Activated CD4-positive, CD25-positive, alpha-beta regulatory T cell (primary cell): ENCODE measurements at regions not wholly inside any gene's neighbourhood (a gene's known extent, or its start where the extent isn't known, plus 50 kb on each side); places are given as distances from the start of the nearest gene placed in this dataset.

Experiments
- DNase-seq, 4 experiments: peaks; one replicate each; lab custom pipeline; 2025; lab: John Stamatoyannopoulos, UW

GRCh38 chr1:34330061-34330460, 153.4 kb downstream of the C1orf94 start:
- DNase-seq = no peak

GRCh38 chr1:34331020-34331926, 154.6 kb downstream of the C1orf94 start:
- no peak for DNase-seq

GRCh38 chr1:34332996-34333395, 156.3 kb downstream of the C1orf94 start:
- no peak for DNase-seq

- DNase-seq = no peak
Observed at GRCh38 chr1:34338871-34339270, 162.2 kb downstream of the C1orf94 start.

GRCh38 chr1:34341896-34342295, 165.2 kb downstream of the C1orf94 start:
- DNase-seq = no peak

- DNase-seq = no peak
Observed at GRCh38 chr1:34342334-34342733, 165.6 kb downstream of the C1orf94 start.

GRCh38 chr1:34346128-34346527, 169.4 kb downstream of the C1orf94 start:
- DNase-seq = no peak

GRCh38 chr1:34353409-34353808, 176.7 kb downstream of the C1orf94 start:
- DNase-seq = no peak

GRCh38 chr1:34354367-34354766, 177.7 kb downstream of the C1orf94 start:
- no peak for DNase-seq

- DNase-seq = no peak
Observed at GRCh38 chr1:34356853-34357252, 180.1 kb downstream of the C1orf94 start.

GRCh38 chr1:34358636-34359035, 181.9 kb downstream of the C1orf94 start:
- DNase-seq = no peak

GRCh38 chr1:34359411-34359810, 182.7 kb downstream of the C1orf94 start:
- no peak for DNase-seq

GRCh38 chr1:34360574-34360973, 183.9 kb downstream of the C1orf94 start:
- DNase-seq = no peak

GRCh38 chr1:34361121-34361520, 184.4 kb downstream of the C1orf94 start:
- DNase-seq = no peak

- no peak for DNase-seq
Observed at GRCh38 chr1:34361781-34362357, 185.2 kb downstream of the C1orf94 start.

GRCh38 chr1:34362949-34363348, 186.2 kb downstream of the C1orf94 start:
- no peak for DNase-seq

GRCh38 chr1:34363447-34363846, 186.7 kb downstream of the C1orf94 start:
- DNase-seq = no peak

- DNase-seq = no peak
Observed at GRCh38 chr1:34363915-34364314, 187.2 kb downstream of the C1orf94 start.

GRCh38 chr1:34364376-34364775, 187.7 kb downstream of the C1orf94 start:
- DNase-seq = no peak

GRCh38 chr1:34365295-34365694, 188.6 kb downstream of the C1orf94 start:
- DNase-seq = no peak

GRCh38 chr1:34366875-34367624, 190.3 kb downstream of the C1orf94 start:
- DNase-seq = no peak

- no peak for DNase-seq
Observed at GRCh38 chr1:34367954-34368353, 191.2 kb downstream of the C1orf94 start.
